GM12872 (cell line): ENCODE measurements at regions not wholly inside any gene's neighbourhood (a gene's known extent, or its start where the extent isn't known, plus 50 kb on each side); places are given as distances from the start of the nearest gene placed in this dataset.

Experiments used
- TF ChIP-seq, protein P1 (sequence below): IDR thresholded peaks from 3 replicates; pipeline ENCODE4 v1.5.1; 2011; ENCODE audit warnings: low read depth, mild to moderate bottlenecking, low read length, moderate library complexity; ENCODE audit not compliant: insufficient read depth

DNA sequence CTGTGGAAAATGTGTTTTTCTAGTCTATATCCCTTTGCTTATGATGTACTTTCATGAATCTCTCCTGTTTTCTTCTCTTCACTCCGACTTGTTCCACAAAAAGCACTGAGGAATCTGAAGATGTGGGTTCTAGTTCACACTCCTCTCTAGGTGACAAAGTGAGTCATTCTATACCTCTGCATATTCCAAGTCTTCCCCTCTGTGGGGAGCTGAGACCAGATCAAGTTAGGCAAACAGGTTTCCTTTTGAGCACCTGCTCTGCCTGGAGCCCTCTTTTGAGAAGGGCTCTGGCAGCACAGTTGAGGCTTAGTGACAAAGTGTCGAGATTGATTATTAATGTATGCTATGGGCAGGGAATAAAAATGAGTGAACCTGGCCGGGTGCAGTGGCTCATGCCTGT lies 82.4 kb upstream of the VGLL4 start:
- TF ChIP-seq, protein P1, sequence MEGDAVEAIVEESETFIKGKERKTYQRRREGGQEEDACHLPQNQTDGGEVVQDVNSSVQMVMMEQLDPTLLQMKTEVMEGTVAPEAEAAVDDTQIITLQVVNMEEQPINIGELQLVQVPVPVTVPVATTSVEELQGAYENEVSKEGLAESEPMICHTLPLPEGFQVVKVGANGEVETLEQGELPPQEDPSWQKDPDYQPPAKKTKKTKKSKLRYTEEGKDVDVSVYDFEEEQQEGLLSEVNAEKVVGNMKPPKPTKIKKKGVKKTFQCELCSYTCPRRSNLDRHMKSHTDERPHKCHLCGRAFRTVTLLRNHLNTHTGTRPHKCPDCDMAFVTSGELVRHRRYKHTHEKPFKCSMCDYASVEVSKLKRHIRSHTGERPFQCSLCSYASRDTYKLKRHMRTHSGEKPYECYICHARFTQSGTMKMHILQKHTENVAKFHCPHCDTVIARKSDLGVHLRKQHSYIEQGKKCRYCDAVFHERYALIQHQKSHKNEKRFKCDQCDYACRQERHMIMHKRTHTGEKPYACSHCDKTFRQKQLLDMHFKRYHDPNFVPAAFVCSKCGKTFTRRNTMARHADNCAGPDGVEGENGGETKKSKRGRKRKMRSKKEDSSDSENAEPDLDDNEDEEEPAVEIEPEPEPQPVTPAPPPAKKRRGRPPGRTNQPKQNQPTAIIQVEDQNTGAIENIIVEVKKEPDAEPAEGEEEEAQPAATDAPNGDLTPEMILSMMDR = no peak

- TF ChIP-seq, protein P1 = no peak
Observed at GRCh38 chr3:11724615-11725339, 81.1 kb upstream of the VGLL4 start.

- TF ChIP-seq, protein P1 = no peak
Observed at GRCh38 chr3:11721479-11721878, 77.8 kb upstream of the VGLL4 start.

DNA sequence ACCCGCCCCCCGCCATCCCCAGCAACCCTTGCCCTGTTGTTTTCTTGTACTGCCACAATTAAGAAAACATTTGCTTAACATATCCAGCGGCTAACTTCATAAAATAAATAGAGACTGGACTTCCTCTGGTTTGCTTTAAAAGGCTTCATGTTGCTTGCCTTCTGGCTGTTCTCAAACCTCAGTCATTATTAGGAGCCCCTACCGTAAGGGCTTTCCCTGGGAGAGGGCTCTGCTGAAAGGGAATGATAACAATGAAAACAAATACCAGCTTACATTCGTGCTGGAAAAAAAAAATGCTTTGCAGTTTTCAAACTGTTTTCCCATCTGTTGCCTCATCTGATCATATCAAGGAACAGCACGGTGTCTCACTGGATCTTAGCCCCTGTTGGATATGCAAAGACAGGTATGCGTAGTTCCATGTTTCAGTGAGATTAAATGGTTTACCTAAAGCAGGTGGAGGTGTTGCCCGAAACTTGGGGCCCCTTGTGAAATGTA lies 77.2 kb upstream of the VGLL4 start:
- TF ChIP-seq, protein P1 = no peak

GRCh38 chr3:11720304-11720898 lies 76.7 kb upstream of the VGLL4 start:
- TF ChIP-seq, protein P1 = no peak

GRCh38 chr3:11719406-11720303 lies 75.9 kb upstream of the VGLL4 start:
- TF ChIP-seq, protein P1 = no peak
